ENCODE measurements at regions not wholly inside any gene's neighbourhood (a gene's known extent, or its start where the extent isn't known, plus 50 kb on each side); places are given as distances from the start of the nearest gene placed in this dataset.

GRCh38 chr2:145957929-145958328 is 1438.0 kb upstream of the ZEB2 start:
- TF ChIP-seq CTCF (IDR thresholded peaks at IDR 0.05) (no peak), POLR2AphosphoS5 (IDR thresholded peaks at IDR 0.05) (no peak), POLR2A (IDR thresholded peaks at IDR 0.05) (no peak)

Measured in suprapubic skin (tissue), 4 donors.